K562 (cell line): ENCODE measurements at regions not wholly inside any gene's neighbourhood (a gene's known extent, or its start where the extent isn't known, plus 50 kb on each side); places are given as distances from the start of the nearest gene placed in this dataset.

Source experiments
- ATAC-seq: fragments of 200-7000 bp; cut with Tn5 transposase; 3 replicates; pipeline ENCODE4 v1.9.1; 2020; ENCODE audit warnings: moderate library complexity
- BruUV-seq: library from RNA; stranded (reverse); fragments of 400-500 nt; replicated peaks from 2 replicates; lab custom pipeline; 2021; lab: Mats Ljungman, UMichigan
- CTCF ChIA-PET: fragments of 300-600 bp; formaldehyde crosslinking; extraction: SDS; loops from one replicate; lab custom pipeline; 2021; ENCODE audit warnings: low intra/inter-chr PET ratio; lab: Yijun Ruan, JAX
- POLR2A ChIA-PET: fragments of 300-600, 350-650 bp; sonication (Branson Sonifier 250); formaldehyde crosslinking; extraction: SDS; loops from one replicate; lab custom pipeline; 2021; ENCODE audit warnings: antibody characterized with exemption, inconsistent platforms; lab: Yijun Ruan, JAX
- DNase-seq, 4 experiments: peaks; one replicate each; pipeline versions ENCODE4 v3.0.0 to v3.0.0-alpha.2; 2011 to 2018; ENCODE audit warnings: low spot score in 3 of 4, mixed read lengths in 3 of 4; ENCODE audit errors: extremely low read depth in 1 of 4
- FAIRE-seq: peaks from 2 replicates; lab custom pipeline; 2011; peaks lifted over from hg19 to GRCh38; lab: Jason Lieb, UNC
- H2AFZ ChIP-seq: 2 replicates; pipeline ENCODE4 v1.6.0; 2011; ENCODE audit warnings: low read depth, low read length, control low read depth, inconsistent platforms
- H3K27ac ChIP-seq: fragments of 200-600 bp; 3 replicates; pipeline ENCODE4 v1.8.0; 2011; ENCODE audit warnings: low read depth, mild to moderate bottlenecking, control low read depth, inconsistent platforms, low read length, moderate library complexity, mixed read lengths; ENCODE audit errors: extremely low read depth
- H3K27me3 ChIP-seq, 2 experiments: fragments of 300-600 bp in 1 of 2; 2 replicates in 1 of 2; 3 replicates in 1 of 2; pipeline versions ENCODE4 v1.6.0 to v1.8.0; 2011; ENCODE audit warnings: inconsistent platforms in 2 of 2, low read length in 2 of 2, mild to moderate bottlenecking in 1 of 2, mixed read lengths in 1 of 2, moderate library complexity in 1 of 2; ENCODE audit not compliant: control insufficient read depth in 2 of 2, insufficient read depth in 2 of 2
- H3K36me3 ChIP-seq: fragments of 300-600 bp; 3 replicates; pipeline ENCODE4 v1.8.0; 2011; ENCODE audit warnings: mild to moderate bottlenecking, low read length, inconsistent platforms; ENCODE audit not compliant: control insufficient read depth, insufficient read depth
- H3K4me1 ChIP-seq, 2 experiments: fragments of 200-600 bp in 1 of 2; replicated peaks in 1 of 2; 2 replicates in 1 of 2; 3 replicates in 1 of 2; pipeline versions ENCODE4 v1.5.1 to v1.8.0; 2011; ENCODE audit warnings: inconsistent platforms in 2 of 2, low read length in 2 of 2, mild to moderate bottlenecking in 1 of 2, mixed read lengths in 1 of 2, moderate library complexity in 1 of 2; ENCODE audit not compliant: control insufficient read depth in 2 of 2, insufficient read depth in 2 of 2
- H3K4me2 ChIP-seq: 2 replicates; pipeline ENCODE4 v1.6.1; 2011; ENCODE audit warnings: low read length, control low read depth, inconsistent platforms, mixed read lengths; ENCODE audit not compliant: insufficient read depth
- H3K4me3 ChIP-seq: fragments of 200-600 bp; sonication (generic), shearing (Covaris generic); 2 replicates; pipeline ENCODE4 v1.5.1; 2016; ENCODE audit warnings: control low read depth, inconsistent platforms
- H3K79me2 ChIP-seq: fragments of 200-600 bp; 3 replicates; pipeline ENCODE4 v1.8.0; 2011; ENCODE audit warnings: low read length, inconsistent platforms; ENCODE audit not compliant: control insufficient read depth, insufficient read depth
- H3K9ac ChIP-seq, 2 experiments: 2 replicates each; pipeline versions ENCODE4 v1.6.0 to v1.6.1; 2011; ENCODE audit warnings: low read depth in 2 of 2, low read length in 2 of 2, control low read depth in 1 of 2, inconsistent platforms in 1 of 2, mild to moderate bottlenecking in 1 of 2, mixed read lengths in 1 of 2; ENCODE audit not compliant: insufficient read depth in 1 of 2
- H3K9me1 ChIP-seq: one replicate; pipeline ENCODE4 v1.6.0; 2011; ENCODE audit warnings: inconsistent platforms, mild to moderate bottlenecking, low read length, moderate library complexity; ENCODE audit not compliant: control insufficient read depth, insufficient read depth
- H3K9me3 ChIP-seq: replicated peaks from 2 replicates; pipeline ENCODE4 v1.5.1; 2011; ENCODE audit warnings: low read depth, low read length, inconsistent platforms; ENCODE audit not compliant: control insufficient read depth, insufficient read depth
- H4K20me1 ChIP-seq: replicated peaks from 2 replicates; pipeline ENCODE4 v1.6.1; 2011; ENCODE audit warnings: low read length, inconsistent platforms, mixed read lengths; ENCODE audit not compliant: control insufficient read depth, insufficient read depth
- CBFA2T3 ChIP-seq: fragments of 450-650 bp; IDR thresholded peaks from 2 replicates; pipeline ENCODE4 v1.6.1; 2017
- ETV6 ChIP-seq, 3 experiments: fragments of 150-350 bp in 1 of 3; sonication (generic) in 1 of 3; formaldehyde crosslinking in 1 of 3; IDR thresholded peaks; 2 replicates each; pipeline versions ENCODE4 v1.6.1 to v1.8.0; 2014 to 2022; ENCODE audit warnings: borderline replicate concordance in 2 of 3, low read depth in 2 of 3, antibody characterized with exemption in 1 of 3, low read length in 1 of 3, mild to moderate bottlenecking in 1 of 3, missing genetic modification reagents in 1 of 3
- KLF10 ChIP-seq: fragments of 250-450 bp; sonication (Bioruptor Pico); IDR thresholded peaks from 2 replicates; pipeline ENCODE4 v1.6.1; 2021; ENCODE audit warnings: matching md5 sums
- PHF8 ChIP-seq: fragments of 200-600 bp; sonication (generic); IDR thresholded peaks from 2 replicates; pipeline ENCODE4 v1.6.1; 2012; ENCODE audit warnings: mixed run types, mild to moderate bottlenecking, inconsistent platforms, low read length, moderate library complexity, borderline replicate concordance
- SRSF9 ChIP-seq: fragments of 200-400 bp; formaldehyde crosslinking; IDR thresholded peaks from 2 replicates; pipeline ENCODE4 v1.6.1; 2017; ENCODE audit warnings: low read depth, low read length, borderline replicate concordance
- TCF15 ChIP-seq: fragments of 250-450 bp; sonication (Bioruptor Pico); IDR thresholded peaks from 2 replicates; pipeline ENCODE4 v1.8.0; 2022; ENCODE audit warnings: moderate library complexity, mild to moderate bottlenecking, inconsistent platforms
- TCF7L2 ChIP-seq: fragments of 150-350 bp; IDR thresholded peaks from 2 replicates; pipeline ENCODE4 v1.6.1; 2016; ENCODE audit warnings: low read depth, mild to moderate bottlenecking, low read length, moderate library complexity
- ZKSCAN8 ChIP-seq: fragments of 200-800 bp; sonication (Bioruptor generic); IDR thresholded peaks from 2 replicates; pipeline ENCODE4 v1.6.1; 2016; ENCODE audit warnings: missing genetic modification characterization, missing compliant biosample characterization
- WGBS: fragments of 100-300 bp; shearing (Covaris generic); methylation state at CpG from one replicate; pipeline ENCODE4 v1.1.6; 2016; ENCODE audit warnings: low coverage, mixed read lengths; ENCODE audit not compliant: insufficient coverage; ENCODE audit errors: missing lambda C conversion rate; 5-methylcytosine and 5-hydroxymethylcytosine counted together
- in situ Hi-C: fragments of 300-500 bp; cut with MboI; formaldehyde crosslinking; loops from 4 replicates; pipeline ENCODE4 v1.15.0; 2018; ENCODE audit warnings: inconsistent platforms, mixed read lengths
- intact Hi-C: fragments of 100-400 bp; cut with micrococcal nuclease; formaldehyde crosslinking; loops from 2 replicates; pipeline ENCODE4 v1.14.2; 2022

- no peak for FAIRE-seq
- H3K27ac ChIP-seq = no peak overlapping the region
- H4K20me1 ChIP-seq = no peaks in the 10 kb centered on the region
- no peaks in the 10 kb centered on the region for H3K36me3 ChIP-seq
- no TSS peak for BruUV-seq
- WGBS = 0% methylated on average over 7 of the region's 7 CpGs
- ATAC-seq = no peak
- in situ Hi-C loops = no loop called here
- no peaks in the 10 kb centered on the region for H3K9me3 ChIP-seq
- ChIA-PET POLR2A (no interaction called here), CTCF (no interaction called here)
- no peak for DNase-seq
- intact Hi-C loops = no loop called here
- H3K4me2 ChIP-seq = no peak overlapping the region
- no peaks in the 10 kb centered on the region for H3K79me2 ChIP-seq
- no peaks in the 10 kb centered on the region for H3K4me1 ChIP-seq
- no peak for TF ChIP-seq PHF8
- no peak for TF ChIP-seq SRSF9
- no peak for TF ChIP-seq KLF10 (CRISPR knock-in tag)
- no peak for TF ChIP-seq TCF7L2
- TF ChIP-seq CBFA2T3 = no peak
- TF ChIP-seq ETV6 (IDR thresholded peaks at IDR 0.05; ENCODE audit: borderline replicate concordance in 1 of 2, low read depth in 2 of 2, low read length in 1 of 2) = no peak
- no peak for TF ChIP-seq ETV6 (CRISPR knock-in tag; IDR thresholded peaks at IDR 0.05; ENCODE audit: borderline replicate concordance)
- TF ChIP-seq TCF15 (CRISPR knock-in tag) = no peak
- no peak for TF ChIP-seq ZKSCAN8 (CRISPR knock-in tag)
- TF ChIP-seq, all 486 proteins: peak for 0
- H2AFZ ChIP-seq = no peak overlapping the region
- no peak overlapping the region for H3K4me3 ChIP-seq
- no peaks in the 10 kb centered on the region for H3K27me3 ChIP-seq
- no peak overlapping the region for H3K9ac ChIP-seq
- no peaks in the 10 kb centered on the region for H3K9me1 ChIP-seq
Observed at GRCh38 chr5:26761045-26761444, 277.3 kb downstream of the CDH9 start.
